CMK (cell line): ENCODE measurements at regions not wholly inside any gene's neighbourhood (a gene's known extent, or its start where the extent isn't known, plus 50 kb on each side); places are given as distances from the start of the nearest gene placed in this dataset.
A peak's percentile ranks its signal among the peaks of the same experiment; 100 is the strongest.
"Not testable (repeated sequence)": the region's sequence is repeated elsewhere in the genome, so short reads cannot be mapped to it uniquely, and the experiment has no call there.

Experiments used
- DNase-seq: peaks from one replicate; pipeline ENCODE4 v3.0.0-alpha.2; 2010; ENCODE audit warnings: low read depth

DNA sequence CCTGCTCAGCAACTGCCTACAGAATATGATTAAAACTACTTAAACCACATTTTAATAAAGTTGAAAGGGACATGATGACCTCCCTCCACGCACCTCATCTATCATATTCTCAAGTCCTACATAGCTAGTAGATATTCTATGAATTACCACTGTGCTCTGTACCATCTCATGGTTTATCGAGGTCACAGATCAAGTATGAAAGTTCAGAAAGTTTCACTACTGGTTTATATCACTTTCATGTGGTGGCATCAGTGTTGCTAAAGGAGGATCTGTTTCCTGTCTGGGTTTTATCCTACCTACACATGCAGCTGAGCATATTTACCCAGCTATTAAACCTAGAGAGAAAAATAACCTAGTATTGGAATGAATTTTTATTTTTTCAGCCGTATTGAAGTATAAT, 214.9 kb upstream of the MON1B start:
- no peak for DNase-seq

DNA sequence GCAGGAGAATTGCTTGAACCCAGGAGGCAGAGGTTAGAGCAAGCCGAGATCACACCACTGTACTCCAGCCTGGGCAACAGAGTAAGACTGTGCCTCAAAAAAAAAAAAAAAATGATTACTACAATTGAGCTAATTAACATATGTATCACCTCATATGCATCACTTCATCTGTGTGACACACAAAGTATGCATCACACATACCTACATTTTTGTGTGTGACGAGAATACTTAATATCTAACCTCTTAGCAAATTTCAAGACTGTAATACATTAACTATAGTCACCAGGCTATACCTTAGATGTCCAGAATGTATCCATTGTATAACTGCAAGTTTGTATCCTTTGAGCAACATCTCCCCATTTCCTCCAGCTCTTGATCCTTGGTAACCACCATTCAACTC, 214.2 kb upstream of the MON1B start:
- DNase-seq: no peak

DNA sequence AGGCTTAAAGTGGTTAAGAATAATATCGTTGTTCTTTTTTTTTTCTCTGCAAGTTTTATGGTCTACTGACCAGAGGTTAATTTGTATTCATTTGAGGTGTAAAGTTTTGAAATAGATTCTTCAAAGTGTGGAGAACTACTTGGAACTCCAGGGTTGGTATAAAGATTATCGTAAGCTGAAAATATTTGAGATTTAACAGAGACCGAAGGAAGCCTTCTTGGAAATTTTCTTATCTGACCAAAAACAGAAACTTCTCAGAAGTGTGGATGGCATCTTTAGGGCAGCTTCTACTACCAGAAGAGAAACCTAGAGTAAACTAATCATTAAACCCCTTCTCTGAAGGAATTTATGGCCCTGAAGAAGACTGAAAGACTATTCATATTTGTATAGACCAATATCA, 206.8 kb upstream of the MON1B start:
- DNase-seq: peak; percentile 12

DNA sequence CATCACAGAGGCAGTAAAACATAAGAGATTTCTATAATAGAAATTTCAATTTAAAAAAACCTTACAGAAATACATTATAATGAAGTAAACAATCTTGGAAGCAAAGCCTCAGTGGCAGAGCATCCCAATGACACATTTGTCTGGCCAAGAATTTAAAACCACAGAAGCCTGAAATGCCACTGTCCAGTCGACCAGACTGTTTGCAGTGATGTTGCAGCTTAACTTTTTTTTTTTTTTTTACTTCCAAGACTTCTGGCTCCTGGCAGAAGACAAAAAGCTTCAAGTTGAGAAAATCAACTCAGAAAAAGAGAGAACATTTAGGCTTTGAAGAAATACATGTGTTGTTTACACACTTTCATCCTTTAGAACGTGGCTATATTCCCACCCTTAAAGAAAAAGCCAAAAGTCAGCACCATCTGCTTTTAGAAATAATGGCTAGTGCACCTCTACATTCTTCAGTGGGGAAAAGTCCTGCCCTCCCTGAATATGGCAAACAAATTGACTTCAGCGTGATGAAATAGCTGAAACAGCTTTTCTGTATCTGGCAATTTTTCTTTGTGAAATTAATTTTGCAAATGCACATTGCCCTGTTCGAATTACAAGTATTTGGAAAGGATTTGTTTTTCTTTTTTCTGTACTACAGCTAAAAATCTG, 205.5 kb upstream of the MON1B start:
- DNase-seq: no peak

DNA sequence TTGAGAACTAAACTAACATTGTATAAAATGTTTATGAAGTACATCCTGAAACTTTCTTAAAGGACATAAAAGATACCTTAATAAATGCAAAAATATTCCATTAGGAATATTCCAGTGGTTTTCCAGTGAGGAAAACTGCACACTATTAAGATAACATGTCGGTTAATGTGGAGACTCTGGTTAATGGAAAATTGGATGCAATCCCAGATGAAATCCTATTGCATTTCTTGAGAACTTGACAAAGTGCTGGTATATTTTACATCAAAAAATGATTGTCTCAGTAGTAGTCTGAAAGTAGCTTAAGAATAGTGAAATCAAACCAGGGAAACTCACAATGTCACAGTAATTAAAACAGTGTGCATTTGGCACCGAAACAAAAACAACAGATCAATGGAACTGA, 202.5 kb upstream of the MON1B start:
- no peak for DNase-seq

DNA sequence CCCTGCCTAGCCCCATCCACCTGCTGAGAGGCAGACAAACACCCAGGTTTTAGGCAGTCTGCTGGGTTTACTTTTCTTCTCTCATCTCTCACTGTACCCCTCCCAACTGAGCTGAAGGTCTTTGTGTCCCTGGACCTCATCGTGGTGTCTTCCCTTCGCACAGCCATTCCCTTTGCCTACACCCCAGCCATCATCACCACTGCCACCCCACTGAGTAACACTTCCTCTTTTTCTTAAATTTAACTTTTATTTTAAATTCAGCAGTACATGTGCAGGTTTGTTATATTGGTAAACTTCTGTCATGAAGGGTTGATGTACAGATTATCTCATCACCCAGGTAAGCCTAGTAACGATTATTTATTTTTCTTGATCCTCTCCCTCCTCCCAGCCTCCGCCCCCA, 188.3 kb upstream of the MON1B start:
- no peak for DNase-seq

DNA sequence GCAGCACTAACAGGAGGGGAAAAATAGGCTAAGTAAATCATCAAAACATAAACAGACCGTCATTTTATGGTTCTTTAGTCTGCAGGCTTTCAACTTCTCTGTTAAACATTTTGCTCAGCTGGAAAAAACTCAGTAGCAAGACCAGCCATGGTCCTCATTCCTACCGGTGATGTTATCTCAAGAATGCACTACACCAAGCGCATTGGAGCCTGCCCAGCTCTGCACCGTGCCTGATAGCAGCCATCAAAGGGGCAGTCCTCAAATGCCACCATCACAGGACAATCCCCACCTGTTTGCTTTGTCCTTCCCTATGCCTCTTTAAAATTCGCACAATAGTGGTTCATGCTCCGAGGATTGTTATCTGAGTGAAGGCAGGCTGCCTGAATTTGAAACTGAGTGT, 181.5 kb upstream of the MON1B start:
- no peak for DNase-seq

DNA sequence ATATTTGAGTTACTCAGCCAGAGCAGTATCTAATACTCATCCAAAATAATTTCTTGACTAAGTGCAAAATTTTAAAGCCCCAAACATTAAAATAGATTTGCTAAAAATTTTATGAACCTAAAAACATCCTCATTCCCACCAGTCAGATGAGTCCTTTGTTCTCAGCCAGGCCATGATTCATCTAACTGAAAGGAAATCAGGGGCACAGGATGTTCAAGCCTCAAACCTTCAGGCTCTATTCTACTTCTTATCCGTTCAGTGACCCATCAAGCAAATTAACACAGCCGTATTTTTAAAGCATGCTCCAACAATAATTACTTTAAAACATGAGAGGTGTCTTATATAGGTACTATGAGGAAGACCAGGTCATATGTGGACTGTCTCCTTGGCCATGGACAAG, 176.5 kb upstream of the MON1B start:
- DNase-seq: no peak

DNA sequence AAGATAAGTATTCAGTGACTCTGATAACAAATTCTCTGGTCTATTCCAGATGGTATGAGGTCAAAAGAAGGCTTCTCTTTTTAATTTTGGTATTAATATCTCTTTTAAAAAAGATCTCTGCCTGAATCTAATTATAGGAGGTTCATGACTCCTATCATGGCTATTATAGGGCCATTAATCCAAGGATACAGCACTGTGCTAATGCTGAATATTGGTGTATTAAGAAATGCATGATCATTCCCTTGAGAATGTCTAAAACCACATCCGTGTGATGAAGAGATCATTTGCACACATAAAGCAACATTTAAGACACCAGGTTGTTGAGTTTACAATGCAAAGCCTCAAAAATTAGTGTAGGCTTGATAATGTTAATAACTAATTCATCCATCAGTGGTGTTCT, 160.4 kb upstream of the MON1B start:
- DNase-seq: no peak

DNA sequence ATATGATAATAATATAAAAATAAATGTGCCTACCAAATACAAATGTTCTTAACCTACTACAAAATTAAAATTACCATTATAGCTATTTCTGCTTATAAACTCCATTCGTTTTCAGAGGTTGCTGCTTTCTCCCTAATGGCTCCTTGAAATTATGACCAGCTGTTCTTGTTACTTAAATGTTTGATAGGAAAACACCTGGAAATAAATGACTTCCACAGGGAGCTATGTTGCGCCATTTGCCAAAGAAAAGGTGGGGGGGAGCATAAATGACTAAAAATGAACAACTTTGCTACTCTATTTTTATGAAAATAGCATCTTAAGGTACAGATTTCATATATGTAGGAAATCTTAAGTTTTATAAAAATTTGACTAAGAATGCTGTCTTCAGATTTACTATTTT, 157.5 kb upstream of the MON1B start:
- DNase-seq: no peak

DNA sequence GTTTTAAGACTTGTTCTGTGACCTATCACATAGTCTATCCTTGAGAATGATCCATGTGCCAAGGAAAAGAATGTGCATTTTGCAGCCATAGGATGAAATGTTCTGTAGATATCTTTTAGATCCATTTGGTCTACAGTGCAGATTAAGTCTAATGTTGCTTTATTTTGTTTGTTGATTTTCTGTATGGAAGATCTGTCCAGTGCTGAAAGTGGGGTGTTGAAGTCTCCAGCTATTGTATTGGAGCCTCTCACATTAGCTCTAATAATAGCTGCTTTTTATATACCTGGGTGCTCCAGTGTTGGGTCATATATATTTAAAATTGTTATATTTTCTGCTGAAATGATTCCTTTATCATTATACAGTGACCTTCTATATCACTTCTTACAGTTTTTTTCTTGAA, 155.6 kb upstream of the MON1B start:
- no peak for DNase-seq

DNA sequence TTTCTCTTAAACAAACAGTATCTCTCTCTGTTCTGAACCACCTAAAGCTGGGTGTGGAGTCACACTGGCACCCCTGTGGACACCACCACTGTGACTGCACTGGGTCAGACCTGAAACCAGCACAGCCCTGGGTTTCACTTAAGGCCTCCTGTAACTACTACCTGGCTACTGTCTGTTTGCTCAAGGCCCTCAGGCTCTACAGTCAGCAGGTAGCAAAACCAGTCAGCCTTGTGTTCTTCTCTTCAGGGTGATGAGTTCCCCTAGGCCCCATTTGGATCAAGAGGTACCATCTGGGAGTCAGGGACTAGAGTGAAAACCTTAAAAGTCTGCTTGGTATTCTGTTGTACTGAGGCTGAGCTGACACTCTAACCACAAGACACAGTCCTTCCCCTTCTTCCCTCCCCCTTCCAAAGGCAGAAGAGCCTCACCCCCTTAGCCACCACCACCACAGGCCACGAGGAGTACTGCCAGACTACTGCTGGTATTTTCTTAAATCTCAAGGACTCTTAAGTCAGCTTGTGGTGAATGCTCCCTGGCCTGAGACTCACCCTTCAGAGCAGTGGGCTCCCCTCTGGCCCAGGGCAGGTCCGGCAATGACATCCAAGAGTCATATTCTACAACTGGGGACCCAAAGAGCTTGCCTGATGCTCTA, 153.2 kb upstream of the MON1B start:
- DNase-seq: no peak

DNA sequence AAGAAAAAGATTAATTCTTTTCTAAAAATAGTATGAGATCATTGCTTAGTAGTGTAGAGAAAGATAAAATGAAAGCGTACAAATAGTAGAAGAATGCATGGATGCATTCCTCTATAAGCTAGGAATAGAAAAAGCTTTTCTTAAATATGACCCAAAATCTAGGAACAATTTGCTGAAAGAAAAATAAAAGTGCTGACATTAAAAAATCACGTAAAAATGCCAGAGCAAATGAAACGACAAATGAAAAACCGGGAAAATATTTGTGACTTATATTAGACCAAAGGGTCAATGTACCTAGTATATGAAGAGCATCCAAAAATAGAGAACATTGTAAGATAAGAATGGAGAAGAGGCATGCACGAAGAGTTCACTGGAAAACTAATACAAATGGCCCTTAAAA, 149.5 kb upstream of the MON1B start:
- no peak for DNase-seq

DNA sequence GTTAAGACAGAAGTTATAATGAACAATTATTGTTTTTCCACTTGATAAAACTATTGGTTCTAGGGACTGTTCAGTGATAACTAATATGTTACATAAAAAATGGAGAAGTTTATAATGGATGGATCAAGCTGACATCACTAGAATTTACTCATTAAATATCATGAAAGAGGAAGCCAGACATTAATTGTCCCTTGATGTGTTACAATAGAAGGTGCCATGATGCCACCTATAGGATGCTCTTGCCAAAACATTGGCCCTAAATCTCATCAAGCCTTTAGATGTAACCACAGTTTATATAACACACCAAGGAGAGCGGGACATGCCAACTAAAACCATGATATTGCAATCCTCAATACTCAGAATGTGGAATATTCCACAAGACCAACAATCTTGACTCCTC, 147.9 kb upstream of the MON1B start:
- no peak for DNase-seq

DNA sequence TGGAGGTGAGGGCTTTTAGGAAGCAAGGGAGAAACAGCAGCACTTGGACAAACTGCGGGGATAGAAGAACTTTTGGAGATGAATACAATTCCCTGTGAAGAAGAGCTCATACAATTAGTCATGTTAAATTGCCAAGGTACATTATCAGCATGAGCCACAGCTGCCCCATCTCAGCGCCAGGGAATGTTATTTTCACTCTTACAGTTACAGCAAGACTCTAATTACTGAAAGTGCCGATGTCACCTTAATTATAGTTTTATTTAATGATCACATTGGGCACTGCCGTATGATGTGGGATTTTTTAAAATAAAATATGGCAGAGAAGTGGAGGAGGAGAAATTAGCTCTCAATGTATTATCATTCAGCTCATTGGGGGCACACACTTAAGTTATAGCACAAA, 144.8 kb upstream of the MON1B start:
- DNase-seq: no peak

DNA sequence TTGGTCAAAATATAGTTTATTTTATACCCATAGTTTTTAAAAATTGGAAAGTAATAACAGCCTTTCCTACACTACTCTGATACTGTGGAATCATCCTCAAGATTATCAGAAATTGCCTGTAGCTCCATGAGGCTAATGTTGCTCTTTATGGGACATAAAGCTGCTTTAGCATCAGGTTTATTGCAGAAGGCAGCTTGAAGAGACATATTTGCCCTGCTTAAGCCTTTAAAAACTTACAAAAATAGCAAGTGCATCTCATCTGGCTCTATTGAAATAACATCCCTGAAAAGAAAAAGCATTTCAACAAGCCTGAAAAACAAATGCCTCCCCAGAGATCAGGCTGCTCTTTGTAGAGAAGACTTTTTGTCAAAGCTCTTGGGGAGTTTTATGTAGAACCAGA, 142.9 kb upstream of the MON1B start:
- DNase-seq: no peak

DNA sequence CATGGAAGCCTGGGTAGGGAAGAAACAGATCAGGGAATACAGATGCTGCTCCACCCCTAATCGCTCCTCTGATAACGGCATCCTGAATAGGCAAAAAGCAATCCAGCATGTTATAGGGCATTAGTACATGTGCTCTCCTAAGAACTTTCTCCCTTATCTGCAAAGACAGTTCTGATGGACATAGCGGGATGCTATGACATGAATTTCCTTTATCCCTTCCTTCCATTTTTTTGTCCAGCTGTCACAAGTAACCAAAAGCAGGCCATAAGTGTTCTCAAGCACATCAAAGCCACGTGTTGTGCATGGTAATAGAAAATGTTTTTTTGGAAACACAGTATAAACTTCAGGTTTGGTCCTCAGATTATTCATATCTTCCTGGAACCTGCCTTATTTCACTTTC, 141.4 kb upstream of the MON1B start:
- no peak for DNase-seq

DNA sequence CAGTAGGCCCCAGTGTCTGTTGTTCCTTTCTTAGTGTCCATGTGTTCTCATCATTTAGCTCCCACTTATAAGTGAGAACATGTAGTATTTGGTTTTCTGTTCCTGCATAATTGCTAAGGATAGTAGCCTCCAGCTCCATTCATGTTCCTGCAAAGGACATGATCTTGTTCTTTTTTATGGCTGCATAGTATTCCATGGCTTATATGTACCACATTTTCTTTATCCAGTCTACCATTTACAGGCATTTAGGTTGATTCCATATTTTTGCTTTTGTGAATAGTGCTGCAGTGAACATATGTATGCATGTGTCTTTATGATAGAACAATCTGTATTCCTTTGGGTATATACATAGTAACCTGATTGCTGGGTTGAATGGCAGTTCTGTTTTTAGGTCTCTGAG, 134.4 kb upstream of the MON1B start:
- not testable (repeated sequence) for DNase-seq

DNA sequence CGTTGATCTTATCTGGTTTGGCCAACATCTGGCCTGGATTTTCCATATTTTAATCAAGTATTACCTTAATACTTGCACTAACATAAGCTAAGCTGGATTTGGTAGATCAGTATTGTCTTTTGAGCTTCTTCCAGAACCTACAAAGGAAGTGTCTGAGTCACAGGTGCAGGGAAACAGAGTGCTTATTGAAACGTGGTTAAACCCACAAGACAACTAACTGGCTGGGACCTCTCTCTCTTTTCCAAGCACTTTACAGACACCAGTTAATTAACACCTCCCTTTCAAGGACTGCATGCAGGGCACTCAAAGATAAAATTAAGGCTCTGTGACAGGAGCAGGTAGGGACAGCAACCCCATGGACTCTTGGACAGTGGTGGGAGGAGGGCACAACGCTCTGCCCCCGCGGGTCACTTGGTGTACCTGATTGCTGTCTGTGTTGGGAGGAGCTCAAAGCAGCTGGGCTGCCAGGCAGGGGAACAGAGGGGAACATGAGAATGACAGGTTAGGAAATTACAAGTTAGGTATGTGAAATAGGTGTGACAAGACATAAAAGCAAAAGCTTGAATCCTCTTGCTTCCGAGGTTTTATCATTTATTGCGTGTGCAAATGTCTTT, 133.7 kb upstream of the MON1B start:
- no peak for DNase-seq

DNA sequence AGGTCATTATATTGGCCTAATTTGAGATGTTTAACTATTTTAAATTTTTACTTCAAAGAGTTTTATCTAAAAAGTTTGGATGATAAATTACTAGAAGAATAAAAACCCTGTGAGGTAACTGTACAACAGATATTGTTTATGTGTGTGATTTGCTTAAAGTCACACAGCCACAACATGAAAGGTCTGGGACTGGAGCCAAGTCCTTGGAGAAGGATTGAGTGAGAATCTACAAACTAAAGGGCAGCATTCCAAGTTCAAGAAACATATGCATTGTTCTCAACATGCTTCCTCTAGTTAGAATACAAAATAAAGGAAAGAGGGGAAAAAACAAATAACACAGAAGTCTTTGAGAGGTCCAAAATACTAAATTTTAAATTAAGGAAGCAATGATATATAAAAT, 131.5 kb upstream of the MON1B start:
- DNase-seq: no peak

DNA sequence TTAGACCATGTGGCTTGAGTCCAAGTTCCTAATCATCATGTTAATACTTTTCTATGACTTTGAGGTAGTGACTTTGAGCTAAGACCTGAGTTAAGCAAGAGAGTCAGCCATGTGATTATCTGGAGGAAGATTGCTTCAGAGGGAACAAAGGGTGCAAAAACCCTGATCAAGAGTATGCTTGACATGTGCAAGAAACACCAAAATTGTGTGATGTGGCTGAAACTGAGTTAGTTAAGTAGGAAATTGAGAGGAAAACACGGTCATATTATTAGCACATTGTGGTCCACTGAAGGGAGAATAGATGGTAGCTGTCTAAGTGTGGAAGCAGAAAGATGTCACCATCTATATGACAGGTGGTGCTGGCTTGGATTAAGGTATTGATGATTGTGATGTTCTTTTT, 130.4 kb upstream of the MON1B start:
- DNase-seq: no peak

DNA sequence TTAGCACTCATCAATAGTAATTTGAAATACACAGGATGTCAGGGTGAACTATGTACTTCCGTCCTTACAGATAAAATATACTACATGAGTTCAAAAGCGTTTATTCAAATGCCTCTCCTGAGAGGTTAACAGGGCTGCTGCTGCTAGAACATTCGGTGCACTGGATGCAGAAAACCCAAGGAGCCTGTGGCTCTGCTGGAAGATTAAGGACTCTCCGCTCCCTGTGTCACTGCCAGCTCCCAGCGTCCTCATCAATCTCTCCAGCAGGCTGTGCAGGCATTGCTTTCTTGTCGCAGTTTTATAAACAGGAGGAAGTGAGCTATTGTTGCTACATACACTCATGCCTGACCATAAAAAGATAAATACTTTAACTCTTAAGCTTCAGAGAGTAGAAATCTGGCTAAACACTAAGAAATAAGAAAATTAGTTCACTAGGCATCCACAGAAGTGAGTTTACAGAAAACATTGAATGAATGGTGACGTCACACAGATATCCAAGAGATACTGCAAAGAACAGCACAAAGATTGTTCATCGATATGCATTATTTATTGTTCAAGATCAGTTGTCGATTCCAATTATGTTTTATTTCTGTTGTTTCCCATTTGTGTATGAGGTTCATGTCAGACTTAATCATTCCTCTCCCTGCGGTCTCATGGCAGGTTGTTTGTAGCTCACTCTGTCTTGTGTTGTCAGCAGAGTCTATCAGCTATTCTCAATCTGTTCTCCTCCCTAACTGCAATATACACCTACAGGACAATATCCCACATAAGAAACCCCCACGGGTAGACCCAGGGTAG, 127.9 kb upstream of the MON1B start:
- no peak for DNase-seq

DNA sequence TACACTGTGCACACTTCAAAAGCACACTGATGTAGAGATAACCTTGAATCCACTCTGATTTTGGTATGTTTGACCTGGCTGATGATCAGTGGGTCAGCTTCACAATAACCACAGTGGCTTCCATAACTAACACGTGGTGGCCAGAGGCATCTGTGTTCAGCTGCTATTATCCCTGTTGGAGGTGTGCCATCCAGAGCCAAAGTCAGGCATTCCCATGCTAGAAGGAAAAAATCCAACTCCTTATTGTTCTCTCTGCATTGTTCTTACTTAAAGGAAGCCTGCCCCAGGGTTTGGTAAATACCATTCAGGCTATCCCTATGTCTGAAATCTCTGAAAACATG, 127.3 kb upstream of the MON1B start:
- no peak for DNase-seq
